WERI-Rb-1 (cell line): ENCODE measurements at regions not wholly inside any gene's neighbourhood (a gene's known extent, or its start where the extent isn't known, plus 50 kb on each side); places are given as distances from the start of the nearest gene placed in this dataset.
"Not testable (repeated sequence)": the region's sequence is repeated elsewhere in the genome, so short reads cannot be mapped to it uniquely, and the experiment has no call there.

Experiments used
- DNase-seq: peaks from one replicate; pipeline ENCODE4 v3.0.0-alpha.2; 2020
- H3K27ac ChIP-seq: fragments of 250-450 bp; sonication (Bioruptor Pico); 2 replicates; pipeline ENCODE4 v1.5.1; 2020; ENCODE audit warnings: mild to moderate bottlenecking, moderate library complexity
- H3K27me3 ChIP-seq: fragments of 250-450 bp; sonication (Bioruptor Pico); 2 replicates; pipeline ENCODE4 v1.5.1; 2021; ENCODE audit warnings: mild to moderate bottlenecking, low read depth, moderate library complexity; ENCODE audit not compliant: insufficient read depth, severe bottlenecking
- H3K36me3 ChIP-seq: fragments of 250-450 bp; sonication (Bioruptor Pico); 2 replicates; pipeline ENCODE4 v1.5.1; 2020; ENCODE audit warnings: mild to moderate bottlenecking, moderate library complexity
- H3K4me3 ChIP-seq: 2 replicates; pipeline ENCODE4 v1.5.1; 2011; ENCODE audit warnings: low read depth, mild to moderate bottlenecking, control low read depth, low read length
- H3K9me3 ChIP-seq: fragments of 250-450 bp; sonication (Bioruptor Pico); 2 replicates; pipeline ENCODE4 v1.5.1; 2021; ENCODE audit warnings: mild to moderate bottlenecking, moderate library complexity; ENCODE audit not compliant: severe bottlenecking
- TF ChIP-seq, protein P1 (sequence below): IDR thresholded peaks from 2 replicates; pipeline ENCODE4 v1.5.1; 2011; ENCODE audit warnings: low read depth, mild to moderate bottlenecking, control low read depth, inconsistent platforms, low read length

DNA sequence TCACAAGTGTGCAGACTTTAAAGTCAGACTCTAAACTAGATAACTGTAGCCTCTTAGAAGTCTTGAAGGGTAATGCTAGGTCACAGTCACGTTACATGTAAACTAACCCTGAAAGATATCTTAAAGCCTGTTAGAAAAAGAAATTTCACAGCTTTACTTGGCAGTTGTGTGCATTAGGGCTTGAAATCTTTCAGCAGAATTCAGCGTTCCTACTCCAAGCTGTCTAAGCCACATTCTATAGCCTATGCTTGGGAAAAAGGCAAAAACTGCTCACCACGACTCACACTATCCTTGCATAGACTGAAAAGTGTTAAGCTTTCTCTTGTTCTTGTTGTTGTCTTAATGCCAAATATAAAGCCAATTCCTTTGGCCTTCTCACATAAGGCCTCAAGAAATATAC lies 338.0 kb upstream of the SASH1 start:
- DNase-seq: no peak
- TF ChIP-seq, protein P1, sequence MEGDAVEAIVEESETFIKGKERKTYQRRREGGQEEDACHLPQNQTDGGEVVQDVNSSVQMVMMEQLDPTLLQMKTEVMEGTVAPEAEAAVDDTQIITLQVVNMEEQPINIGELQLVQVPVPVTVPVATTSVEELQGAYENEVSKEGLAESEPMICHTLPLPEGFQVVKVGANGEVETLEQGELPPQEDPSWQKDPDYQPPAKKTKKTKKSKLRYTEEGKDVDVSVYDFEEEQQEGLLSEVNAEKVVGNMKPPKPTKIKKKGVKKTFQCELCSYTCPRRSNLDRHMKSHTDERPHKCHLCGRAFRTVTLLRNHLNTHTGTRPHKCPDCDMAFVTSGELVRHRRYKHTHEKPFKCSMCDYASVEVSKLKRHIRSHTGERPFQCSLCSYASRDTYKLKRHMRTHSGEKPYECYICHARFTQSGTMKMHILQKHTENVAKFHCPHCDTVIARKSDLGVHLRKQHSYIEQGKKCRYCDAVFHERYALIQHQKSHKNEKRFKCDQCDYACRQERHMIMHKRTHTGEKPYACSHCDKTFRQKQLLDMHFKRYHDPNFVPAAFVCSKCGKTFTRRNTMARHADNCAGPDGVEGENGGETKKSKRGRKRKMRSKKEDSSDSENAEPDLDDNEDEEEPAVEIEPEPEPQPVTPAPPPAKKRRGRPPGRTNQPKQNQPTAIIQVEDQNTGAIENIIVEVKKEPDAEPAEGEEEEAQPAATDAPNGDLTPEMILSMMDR: no peak

DNA sequence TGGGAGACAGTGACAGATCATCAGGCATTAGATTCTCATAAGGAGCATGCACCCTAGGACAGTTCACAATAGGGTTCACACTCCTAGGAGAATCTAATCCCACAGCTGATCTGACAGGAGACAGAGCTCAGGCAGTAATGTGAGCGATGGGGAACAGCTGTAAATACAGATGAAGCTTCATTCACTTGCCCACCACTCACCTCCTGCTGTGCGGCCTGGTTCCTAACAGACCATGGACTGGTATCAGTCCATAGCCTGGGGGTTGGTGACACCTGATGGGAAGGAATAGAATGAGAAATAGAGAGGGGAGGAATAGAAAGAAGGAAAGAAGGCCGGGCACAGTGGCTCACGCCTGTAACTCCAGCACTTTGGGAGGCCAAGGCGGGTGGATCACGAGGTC lies 336.8 kb upstream of the SASH1 start:
- Histone ChIP-seq H3K27ac (no peak overlapping the region), H3K9me3 (peaks cover 8% of the 10 kb centered on the region), H3K36me3 (no peaks in the 10 kb centered on the region), H3K4me3 (no peak overlapping the region), H3K27me3 (no peaks in the 10 kb centered on the region)
- TF ChIP-seq, protein P1: no peak
- DNase-seq: no peak

More for the DNA sequence above, 338.0 kb upstream of the SASH1 start:
- no peak overlapping the region for H3K4me3 ChIP-seq
- peaks cover 3% of the 10 kb centered on the region for H3K9me3 ChIP-seq
- H3K27me3 ChIP-seq: no peaks in the 10 kb centered on the region
- H3K27ac ChIP-seq: no peak overlapping the region
- no peaks in the 10 kb centered on the region for H3K36me3 ChIP-seq

DNA sequence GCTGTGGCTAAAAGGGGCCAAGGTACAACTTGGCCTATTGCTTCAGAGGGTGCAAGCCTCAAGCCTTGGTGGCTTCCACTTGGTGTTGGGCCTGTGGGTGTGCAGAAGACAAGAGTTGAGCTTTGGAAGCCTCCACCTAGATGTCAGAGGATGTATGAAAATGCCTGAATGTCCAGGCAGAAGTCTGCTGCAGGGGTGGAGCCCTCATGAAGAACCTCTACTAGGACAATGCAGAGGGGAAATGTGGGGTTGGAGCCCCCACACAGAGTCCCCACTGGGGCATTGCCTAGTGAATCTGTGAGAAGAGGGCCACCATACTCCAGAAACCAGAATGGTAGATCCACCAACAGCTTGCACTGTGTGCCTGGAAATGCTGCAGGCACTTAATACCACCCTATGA lies 332.1 kb upstream of the SASH1 start:
- not testable (repeated sequence) for H3K4me3 ChIP-seq, H3K27ac ChIP-seq, H3K27me3 ChIP-seq, DNase-seq, H3K36me3 ChIP-seq
- H3K9me3 ChIP-seq: peaks cover 12% of the 10 kb centered on the region

DNA sequence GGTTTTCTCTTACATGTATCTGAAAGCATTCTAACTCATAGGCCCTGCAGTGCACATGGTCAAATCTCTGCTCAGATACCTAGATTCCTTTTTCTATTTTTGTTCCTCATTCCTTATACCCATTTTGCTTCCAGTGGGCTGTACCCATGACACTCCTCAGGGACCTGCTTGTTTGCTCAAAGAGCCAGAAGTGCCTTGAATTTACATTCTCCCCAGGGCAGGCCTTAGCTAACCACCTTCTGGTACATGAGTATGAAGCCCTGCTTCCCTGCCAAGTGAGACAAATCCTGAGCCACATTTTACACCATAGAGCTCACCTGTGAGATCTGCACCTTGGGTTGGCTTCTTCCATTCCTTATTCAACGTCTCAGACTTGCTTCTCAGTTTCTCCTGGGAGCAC lies 326.6 kb upstream of the SASH1 start:
- no peak overlapping the region for H3K27ac ChIP-seq
- TF ChIP-seq, protein P1: no peak
- no peaks in the 10 kb centered on the region for H3K36me3 ChIP-seq
- no peak for DNase-seq
- no peak overlapping the region for H3K4me3 ChIP-seq
- H3K9me3 ChIP-seq: peaks cover 1% of the 10 kb centered on the region
- H3K27me3 ChIP-seq: no peaks in the 10 kb centered on the region

DNA sequence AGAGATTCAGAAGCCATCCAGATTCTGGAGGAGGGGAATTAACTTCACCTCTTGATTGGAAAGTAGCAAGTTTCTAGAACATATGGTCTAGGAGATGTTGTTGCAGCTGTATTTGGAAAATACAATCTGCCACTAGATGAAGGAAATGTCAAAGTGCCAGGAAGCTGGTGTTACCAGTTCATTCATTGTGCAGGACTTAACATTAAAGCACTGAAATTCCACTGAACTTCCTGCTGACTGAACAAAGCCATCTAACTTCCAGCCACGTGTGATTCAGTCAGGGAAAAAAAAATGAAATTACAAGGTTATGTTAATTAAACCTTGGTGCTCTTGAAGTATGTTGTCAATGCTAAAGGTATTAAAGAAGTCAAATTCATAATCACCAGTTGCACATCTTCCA lies 321.5 kb upstream of the SASH1 start:
- H3K4me3 ChIP-seq: no peak overlapping the region
- no peaks in the 10 kb centered on the region for H3K27me3 ChIP-seq
- no peaks in the 10 kb centered on the region for H3K36me3 ChIP-seq
- no peak overlapping the region for H3K27ac ChIP-seq
- no peaks in the 10 kb centered on the region for H3K9me3 ChIP-seq
- DNase-seq: no peak
- TF ChIP-seq, protein P1: no peak

DNA sequence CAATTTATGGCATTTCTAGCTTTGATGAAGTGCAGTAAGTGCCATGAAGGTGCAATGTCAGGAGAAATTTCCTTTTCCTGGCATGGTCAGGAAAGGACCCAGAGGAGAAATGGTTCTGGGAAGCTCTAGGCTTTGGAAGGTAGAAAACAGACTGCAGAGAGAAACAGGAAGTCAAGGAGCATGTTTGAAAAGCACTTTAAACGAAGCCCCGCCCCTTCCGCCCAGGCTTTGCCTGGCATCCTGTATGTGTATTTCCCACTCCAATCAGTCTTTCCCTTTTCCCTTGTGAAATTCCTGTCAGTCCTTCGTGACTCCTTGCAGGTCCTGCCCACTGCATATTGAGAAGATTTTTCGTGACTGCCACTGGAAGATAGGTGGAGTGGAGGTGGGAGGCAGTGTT lies 320.9 kb upstream of the SASH1 start:
- Histone ChIP-seq H3K27me3 (no peaks in the 10 kb centered on the region), H3K36me3 (no peaks in the 10 kb centered on the region), H3K27ac (no peak overlapping the region), H3K9me3 (no peaks in the 10 kb centered on the region), H3K4me3 (no peak overlapping the region)
- DNase-seq: no peak
- TF ChIP-seq, protein P1: no peak

DNA sequence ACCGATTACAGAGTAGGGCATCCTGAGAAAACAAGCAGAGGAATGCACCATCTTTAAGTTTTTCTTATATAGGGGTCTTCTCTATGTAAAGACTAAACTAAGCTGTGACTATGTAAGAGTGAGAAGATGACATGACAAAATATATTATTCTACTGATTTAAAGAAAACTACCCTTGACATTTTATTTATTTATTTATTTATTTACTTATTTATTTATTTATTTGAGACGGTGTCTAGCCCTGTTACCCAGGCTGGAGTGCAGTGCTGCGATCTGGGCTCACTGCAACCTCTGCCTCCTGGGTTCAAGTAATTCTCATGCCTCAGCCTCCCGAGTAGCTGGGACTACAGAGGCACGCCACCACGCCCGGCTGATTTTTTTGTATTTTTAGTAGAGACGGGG lies 320.4 kb upstream of the SASH1 start:
- not testable (repeated sequence) for H3K9me3 ChIP-seq, H3K27ac ChIP-seq, H3K4me3 ChIP-seq, H3K27me3 ChIP-seq, DNase-seq, H3K36me3 ChIP-seq
